ENCODE measurements at regions not wholly inside any gene's neighbourhood (a gene's known extent, or its start where the extent isn't known, plus 50 kb on each side); places are given as distances from the start of the nearest gene placed in this dataset.

DNA sequence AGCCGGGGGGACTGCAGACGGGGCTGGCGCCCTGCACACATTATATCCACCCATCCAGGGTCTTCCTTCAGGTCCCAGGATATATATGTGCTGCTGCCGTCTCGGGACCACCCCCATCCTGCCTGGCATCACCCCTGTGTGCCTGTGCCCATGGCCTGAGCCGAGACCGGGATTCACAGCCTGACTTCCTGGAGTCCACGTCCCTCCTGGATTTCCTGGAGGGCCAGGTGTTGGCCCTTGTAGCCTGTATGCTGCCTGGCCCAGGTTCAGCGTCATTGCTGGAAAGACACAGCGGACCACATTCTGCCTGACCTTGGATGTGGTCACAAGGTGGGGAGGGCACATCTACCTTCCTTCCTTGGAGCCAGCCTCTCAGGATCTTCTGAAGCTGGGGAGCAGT is 551.1 kb downstream of the BRD1 start:
- Histone ChIP-seq H3K27ac (no peak overlapping the region), H3K4me1 (ENCODE audit: insufficient read depth) (no peaks in the 10 kb centered on the region), H3K27me3 (no peaks in the 10 kb centered on the region), H3K36me3 (no peaks in the 10 kb centered on the region), H3K9me3 (no peaks in the 10 kb centered on the region), H3K4me3 (no peak overlapping the region)
- intact Hi-C loops (cut with DNase I) = no loop called here
- TF ChIP-seq EP300 (IDR thresholded peaks at IDR 0.05) (no peak), POLR2A (IDR thresholded peaks at IDR 0.05) (no peak)
- TF ChIP-seq, protein P1, sequence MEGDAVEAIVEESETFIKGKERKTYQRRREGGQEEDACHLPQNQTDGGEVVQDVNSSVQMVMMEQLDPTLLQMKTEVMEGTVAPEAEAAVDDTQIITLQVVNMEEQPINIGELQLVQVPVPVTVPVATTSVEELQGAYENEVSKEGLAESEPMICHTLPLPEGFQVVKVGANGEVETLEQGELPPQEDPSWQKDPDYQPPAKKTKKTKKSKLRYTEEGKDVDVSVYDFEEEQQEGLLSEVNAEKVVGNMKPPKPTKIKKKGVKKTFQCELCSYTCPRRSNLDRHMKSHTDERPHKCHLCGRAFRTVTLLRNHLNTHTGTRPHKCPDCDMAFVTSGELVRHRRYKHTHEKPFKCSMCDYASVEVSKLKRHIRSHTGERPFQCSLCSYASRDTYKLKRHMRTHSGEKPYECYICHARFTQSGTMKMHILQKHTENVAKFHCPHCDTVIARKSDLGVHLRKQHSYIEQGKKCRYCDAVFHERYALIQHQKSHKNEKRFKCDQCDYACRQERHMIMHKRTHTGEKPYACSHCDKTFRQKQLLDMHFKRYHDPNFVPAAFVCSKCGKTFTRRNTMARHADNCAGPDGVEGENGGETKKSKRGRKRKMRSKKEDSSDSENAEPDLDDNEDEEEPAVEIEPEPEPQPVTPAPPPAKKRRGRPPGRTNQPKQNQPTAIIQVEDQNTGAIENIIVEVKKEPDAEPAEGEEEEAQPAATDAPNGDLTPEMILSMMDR (IDR thresholded peaks at IDR 0.05) = no peak
- no peak for DNase-seq
- WGBS, 3 donors = 62 to 70% (median 63%) methylated on average over 10 of the region's 10 CpGs

DNA sequence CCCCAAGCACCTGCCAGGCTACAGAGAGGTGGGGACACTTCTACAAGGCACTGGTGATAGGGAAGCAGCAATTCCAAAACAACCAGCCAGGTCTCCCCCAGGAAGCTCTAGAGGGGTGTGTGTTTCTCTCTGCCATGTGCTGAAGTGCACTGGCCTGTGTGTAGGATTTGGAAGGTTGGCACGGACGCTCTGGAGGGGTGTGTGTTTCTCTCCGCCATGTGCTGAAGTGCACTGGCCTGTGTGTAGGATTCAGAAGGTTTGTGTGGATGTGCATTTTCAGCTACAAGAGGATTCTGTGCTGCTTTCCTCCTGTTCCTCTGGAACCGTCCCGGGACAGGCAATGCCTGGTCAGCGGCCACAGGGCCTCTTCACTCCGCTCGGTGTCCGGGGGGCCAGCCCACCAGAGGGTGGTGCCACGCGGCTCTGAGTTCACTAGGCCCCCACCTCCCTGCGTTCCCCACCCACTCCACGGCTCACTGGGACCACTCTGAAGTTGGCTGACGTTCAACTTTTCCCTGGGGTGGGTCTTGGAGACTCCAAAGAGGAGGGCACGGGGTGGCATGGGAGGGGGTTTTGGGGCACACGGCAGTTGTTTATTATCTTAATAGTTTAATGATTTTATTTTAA is 552.8 kb downstream of the BRD1 start:
- H3K27me3 ChIP-seq = no peaks in the 10 kb centered on the region
- no peaks in the 10 kb centered on the region for H3K9me3 ChIP-seq
- intact Hi-C loops (cut with DNase I) = no loop called here
- no peak overlapping the region for H3K27ac ChIP-seq
- no peak overlapping the region for H3K4me3 ChIP-seq
- H3K36me3 ChIP-seq = no peaks in the 10 kb centered on the region
- 77 to 85% (median 83%) methylated on average over 16 of the region's 16 CpGs for WGBS, 3 donors
- no peaks in the 10 kb centered on the region for H3K4me1 ChIP-seq (ENCODE audit: insufficient read depth)
- no peak for DNase-seq
- TF ChIP-seq POLR2A (IDR thresholded peaks at IDR 0.05) (no peak), EP300 (IDR thresholded peaks at IDR 0.05) (no peak)
- TF ChIP-seq, protein P1 (IDR thresholded peaks at IDR 0.05) = no peak

DNA sequence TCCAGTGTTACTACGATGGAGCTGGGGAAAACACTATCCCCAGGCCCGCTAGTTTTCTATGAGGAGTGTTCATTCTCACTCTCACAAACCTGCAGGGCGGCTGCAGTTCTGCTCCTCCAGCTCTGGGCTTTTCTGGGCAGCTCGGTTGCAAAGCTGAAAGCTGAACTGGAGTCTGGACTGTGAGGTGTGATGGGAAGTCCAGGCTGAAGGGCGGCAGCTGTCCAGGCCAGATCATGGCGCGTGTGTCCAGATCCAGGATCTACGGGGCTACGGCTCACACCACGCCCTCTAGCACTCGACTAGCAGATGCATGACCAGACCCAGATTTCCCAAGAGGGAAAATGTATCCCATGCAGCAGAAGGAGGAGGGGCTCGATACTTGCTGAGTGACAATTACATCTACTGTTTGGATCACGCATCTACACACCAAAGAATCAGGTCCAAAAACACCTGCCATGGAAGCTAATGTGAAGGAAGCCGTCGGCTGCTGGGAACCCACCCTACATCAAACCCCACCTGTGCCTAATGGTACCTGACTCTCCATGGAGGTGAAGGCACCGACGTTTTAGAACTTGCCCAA is 555.0 kb downstream of the BRD1 start:
- TF ChIP-seq EP300 (IDR thresholded peaks at IDR 0.05) (no peak), POLR2A (IDR thresholded peaks at IDR 0.05) (no peak)
- TF ChIP-seq, protein P1 (IDR thresholded peaks at IDR 0.05) = no peak
- H3K4me1 ChIP-seq (ENCODE audit: insufficient read depth) = no peaks in the 10 kb centered on the region
- H3K36me3 ChIP-seq = no peaks in the 10 kb centered on the region
- intact Hi-C loops (cut with DNase I) = no loop called here
- DNase-seq = no peak
- no peaks in the 10 kb centered on the region for H3K27me3 ChIP-seq
- 77 to 81% (median 79%) methylated on average over 17 of the region's 17 CpGs for WGBS, 3 donors
- H3K27ac ChIP-seq = no peak overlapping the region
- H3K4me3 ChIP-seq = no peak overlapping the region
- H3K9me3 ChIP-seq = no peaks in the 10 kb centered on the region

DNA sequence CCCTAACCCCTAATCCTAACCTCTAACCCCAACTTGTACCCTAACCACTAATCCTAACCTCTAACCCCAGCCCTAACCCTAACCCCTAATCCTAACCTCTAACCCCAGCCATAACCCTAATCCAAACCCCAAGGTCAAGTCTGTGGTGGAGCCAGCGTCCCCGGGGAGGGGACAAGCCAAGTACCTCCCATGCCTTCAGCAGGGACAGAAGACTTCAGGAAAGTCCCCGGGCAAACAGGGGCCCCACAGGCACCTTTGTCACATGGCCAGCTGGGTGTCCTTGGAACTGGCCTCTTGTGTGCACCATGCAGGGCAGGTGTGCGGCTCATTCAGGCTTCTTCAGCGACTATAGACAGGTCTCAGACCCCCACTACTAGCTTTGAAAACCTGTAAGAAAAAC is 555.8 kb downstream of the BRD1 start:
- intact Hi-C loops (cut with DNase I) = no loop called here
- no peaks in the 10 kb centered on the region for H3K27me3 ChIP-seq
- WGBS, 3 donors = 66 to 85% (median 70%) methylated on average over 5 of the region's 5 CpGs
- DNase-seq = no peak
- no peak overlapping the region for H3K4me3 ChIP-seq
- no peak overlapping the region for H3K27ac ChIP-seq
- TF ChIP-seq, protein P1 (IDR thresholded peaks at IDR 0.05) = no peak
- TF ChIP-seq POLR2A (IDR thresholded peaks at IDR 0.05) (no peak), EP300 (IDR thresholded peaks at IDR 0.05) (no peak)
- no peaks in the 10 kb centered on the region for H3K9me3 ChIP-seq
- H3K4me1 ChIP-seq (ENCODE audit: insufficient read depth) = no peaks in the 10 kb centered on the region
- no peaks in the 10 kb centered on the region for H3K36me3 ChIP-seq
